ENCODE measurements at regions not wholly inside any gene's neighbourhood (a gene's known extent, or its start where the extent isn't known, plus 50 kb on each side); places are given as distances from the start of the nearest gene placed in this dataset.
A peak's percentile ranks its signal among the peaks of the same experiment; 100 is the strongest.

GRCh38 chr5:124301850-124302249, 444.6 kb downstream of the ZNF608 start:
- peak; percentile 59 for DNase-seq (ENCODE audit: low read depth)
- no peak overlapping the region for H3K4me3 ChIP-seq (ENCODE audit: low read depth, low read length)
- TF ChIP-seq CTCF (conservative IDR thresholded peaks at IDR 0.05; ENCODE audit: low read depth, low read length), result no peak

- no peak for DNase-seq (ENCODE audit: low read depth)
- no peak for TF ChIP-seq CTCF (conservative IDR thresholded peaks at IDR 0.05; ENCODE audit: low read depth, low read length)
- no peak overlapping the region for H3K4me3 ChIP-seq (ENCODE audit: low read depth, low read length)
These were observed 445.4 kb downstream of the ZNF608 start for GRCh38 chr5:124300815-124301621.

GRCh38 chr5:124297826-124298225, 448.6 kb downstream of the ZNF608 start:
- DNase-seq (ENCODE audit: low read depth), result no peak
- TF ChIP-seq CTCF (conservative IDR thresholded peaks at IDR 0.05; ENCODE audit: low read depth, low read length), result no peak
- no peak overlapping the region for H3K4me3 ChIP-seq (ENCODE audit: low read depth, low read length)

GRCh38 chr5:124292322-124292855, 454.1 kb downstream of the ZNF608 start:
- no peak for TF ChIP-seq CTCF (conservative IDR thresholded peaks at IDR 0.05; ENCODE audit: low read depth, low read length)
- H3K4me3 ChIP-seq (ENCODE audit: low read depth, low read length), result no peak overlapping the region
- no peak for DNase-seq (ENCODE audit: low read depth)

- peak; percentile 17 for TF ChIP-seq CTCF (conservative IDR thresholded peaks at IDR 0.05; ENCODE audit: low read depth, low read length)
- no peak overlapping the region for H3K4me3 ChIP-seq (ENCODE audit: low read depth, low read length)
- DNase-seq (ENCODE audit: low read depth), result no peak
These were observed 456.7 kb downstream of the ZNF608 start for GRCh38 chr5:124289641-124290311.

- no peak overlapping the region for H3K4me3 ChIP-seq (ENCODE audit: low read depth, low read length)
- no peak for DNase-seq (ENCODE audit: low read depth)
- no peak for TF ChIP-seq CTCF (conservative IDR thresholded peaks at IDR 0.05; ENCODE audit: low read depth, low read length)
These were observed 457.3 kb downstream of the ZNF608 start for GRCh38 chr5:124289130-124289529.

Data from choroid plexus epithelial cell (primary cell).